Suppressor macrophage (primary cell): ENCODE measurements at regions not wholly inside any gene's neighbourhood (a gene's known extent, or its start where the extent isn't known, plus 50 kb on each side); places are given as distances from the start of the nearest gene placed in this dataset.
"Not testable (repeated sequence)": the region's sequence is repeated elsewhere in the genome, so short reads cannot be mapped to it uniquely, and the experiment has no call there.

Experiments
- DNase-seq, 4 experiments: peaks; one replicate each; pipeline ENCODE4 v3.0.0-alpha.2; 2020 to 2022

GRCh38 chr16:32116533-32116932 lies 136.6 kb upstream of the TP53TG3D start:
- not testable (repeated sequence) for DNase-seq

- peak in 1 of 4 experiments; percentile 1 for DNase-seq
Measured at GRCh38 chr16:32120372-32120771, 132.7 kb upstream of the TP53TG3D start.

GRCh38 chr16:32120779-32121178 lies 132.3 kb upstream of the TP53TG3D start:
- not testable (repeated sequence) for DNase-seq

GRCh38 chr16:32121273-32121900 lies 131.7 kb upstream of the TP53TG3D start:
- not testable (repeated sequence) for DNase-seq

GRCh38 chr16:32152434-32152833 lies 100.7 kb upstream of the TP53TG3D start:
- DNase-seq = not testable (repeated sequence)

- DNase-seq = not testable (repeated sequence)
Measured at GRCh38 chr16:32187918-32188669, 65.0 kb upstream of the TP53TG3D start.

- DNase-seq = not testable (repeated sequence)
Measured at GRCh38 chr16:32202585-32202984, 50.5 kb upstream of the TP53TG3D start.
